Epithelial cell of proximal tubule (primary cell): ENCODE measurements at regions not wholly inside any gene's neighbourhood (a gene's known extent, or its start where the extent isn't known, plus 50 kb on each side); places are given as distances from the start of the nearest gene placed in this dataset.

Source experiments
- DNase-seq: peaks from one replicate; pipeline ENCODE4 v3.0.0-alpha.2; 2011; ENCODE audit warnings: low read depth
- H3K4me3 ChIP-seq: 2 replicates; pipeline ENCODE4 v1.5.1; 2011; ENCODE audit warnings: low read depth, mild to moderate bottlenecking, low read length
- TF ChIP-seq, protein P1 (sequence below): conservative IDR thresholded peaks from 2 replicates; pipeline ENCODE4 v1.5.1; 2012; ENCODE audit warnings: low read depth, mild to moderate bottlenecking, low read length

GRCh38 chr2:234247453-234248180 lies 197.1 kb downstream of the SPP2 start:
- no peak overlapping the region for H3K4me3 ChIP-seq
- TF ChIP-seq, protein P1, sequence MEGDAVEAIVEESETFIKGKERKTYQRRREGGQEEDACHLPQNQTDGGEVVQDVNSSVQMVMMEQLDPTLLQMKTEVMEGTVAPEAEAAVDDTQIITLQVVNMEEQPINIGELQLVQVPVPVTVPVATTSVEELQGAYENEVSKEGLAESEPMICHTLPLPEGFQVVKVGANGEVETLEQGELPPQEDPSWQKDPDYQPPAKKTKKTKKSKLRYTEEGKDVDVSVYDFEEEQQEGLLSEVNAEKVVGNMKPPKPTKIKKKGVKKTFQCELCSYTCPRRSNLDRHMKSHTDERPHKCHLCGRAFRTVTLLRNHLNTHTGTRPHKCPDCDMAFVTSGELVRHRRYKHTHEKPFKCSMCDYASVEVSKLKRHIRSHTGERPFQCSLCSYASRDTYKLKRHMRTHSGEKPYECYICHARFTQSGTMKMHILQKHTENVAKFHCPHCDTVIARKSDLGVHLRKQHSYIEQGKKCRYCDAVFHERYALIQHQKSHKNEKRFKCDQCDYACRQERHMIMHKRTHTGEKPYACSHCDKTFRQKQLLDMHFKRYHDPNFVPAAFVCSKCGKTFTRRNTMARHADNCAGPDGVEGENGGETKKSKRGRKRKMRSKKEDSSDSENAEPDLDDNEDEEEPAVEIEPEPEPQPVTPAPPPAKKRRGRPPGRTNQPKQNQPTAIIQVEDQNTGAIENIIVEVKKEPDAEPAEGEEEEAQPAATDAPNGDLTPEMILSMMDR: no peak
- DNase-seq: no peak

DNA sequence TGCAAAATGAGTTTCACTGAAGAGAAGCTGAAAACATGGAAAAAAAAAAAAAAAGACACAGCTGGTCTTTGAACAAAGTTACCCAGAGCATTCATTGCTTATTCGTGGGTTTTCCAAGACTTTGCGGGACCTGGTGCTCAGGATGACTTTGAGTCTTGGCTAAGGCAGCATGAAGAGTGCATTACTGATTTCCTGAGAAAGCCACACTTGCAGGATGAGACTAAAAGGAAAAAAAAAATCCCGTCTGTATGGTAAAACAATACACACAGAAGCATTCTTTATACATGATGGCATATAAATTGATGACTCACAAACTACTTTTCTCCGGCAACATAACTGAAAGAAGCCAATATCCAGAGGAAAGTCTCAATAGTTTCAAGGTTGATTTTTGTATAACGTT lies 195.4 kb downstream of the SPP2 start:
- DNase-seq: peak; percentile 69
- H3K4me3 ChIP-seq: no peak overlapping the region

DNA sequence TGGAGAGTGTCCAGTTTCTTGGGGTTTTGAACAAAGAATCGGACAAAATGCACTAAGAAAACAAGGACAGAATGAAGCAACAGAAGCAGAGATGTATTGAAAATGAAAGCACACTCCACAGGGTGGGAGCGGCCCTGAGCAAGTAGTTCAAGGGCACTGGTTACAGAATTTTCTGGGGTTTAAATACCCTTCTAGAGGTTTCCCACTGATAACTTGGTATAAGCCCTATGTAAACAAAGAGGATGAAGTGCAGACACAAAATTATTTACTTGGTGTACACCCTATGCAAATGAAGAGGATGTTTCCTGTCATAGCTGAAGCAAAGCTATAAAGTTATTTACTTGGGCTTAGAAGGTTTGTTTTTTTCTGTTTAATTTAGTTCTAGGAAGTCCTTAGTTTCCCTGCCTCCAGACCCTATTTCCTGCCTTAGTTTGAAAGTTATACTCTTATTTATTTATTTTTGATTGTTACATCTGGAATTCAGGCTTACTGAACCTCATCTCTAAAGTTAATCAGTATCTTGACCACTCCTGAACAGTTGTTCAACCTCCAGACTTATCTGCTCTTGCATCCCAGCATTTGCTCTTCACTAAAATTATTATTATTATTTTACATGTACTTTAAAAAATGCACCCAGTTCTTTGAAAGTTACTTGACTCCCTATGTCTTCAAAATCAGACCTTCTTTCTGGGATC lies 193.5 kb downstream of the SPP2 start:
- H3K4me3 ChIP-seq: no peak overlapping the region
- DNase-seq: peak; percentile 60
- TF ChIP-seq, protein P1: no peak

More for the DNA sequence above, 195.4 kb downstream of the SPP2 start:
- TF ChIP-seq, protein P1: no peak

DNA sequence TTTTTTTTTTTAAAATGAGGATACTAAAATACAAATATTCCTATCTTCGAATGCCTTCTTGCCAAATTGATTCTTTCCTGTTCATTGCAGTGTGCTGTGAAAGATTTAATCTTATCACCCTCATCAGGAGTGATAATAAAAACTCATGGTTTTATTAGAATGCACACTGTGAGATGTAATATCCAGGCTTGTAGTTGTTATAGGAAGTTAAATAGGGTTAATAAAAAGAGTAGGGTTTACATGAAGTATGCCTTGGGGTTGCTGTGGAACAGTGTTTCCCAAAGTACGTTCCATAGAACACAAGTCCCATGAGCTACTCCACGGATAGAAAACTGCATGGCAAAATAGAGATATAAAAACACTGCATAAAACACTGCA lies 191.9 kb downstream of the SPP2 start:
- TF ChIP-seq, protein P1: no peak
- no peak for DNase-seq
- H3K4me3 ChIP-seq: no peak overlapping the region

GRCh38 chr2:234241656-234242458 lies 191.4 kb downstream of the SPP2 start:
- TF ChIP-seq, protein P1: no peak
- peak; percentile 99 for DNase-seq
- H3K4me3 ChIP-seq: no peak overlapping the region

GRCh38 chr2:234240917-234241316 lies 190.4 kb downstream of the SPP2 start:
- TF ChIP-seq, protein P1: no peak
- peak; percentile 49 for DNase-seq
- no peak overlapping the region for H3K4me3 ChIP-seq
